Urinary bladder (tissue), 3 donors: ENCODE measurements at regions not wholly inside any gene's neighbourhood (a gene's known extent, or its start where the extent isn't known, plus 50 kb on each side); places are given as distances from the start of the nearest gene placed in this dataset.

Experiments
- DNase-seq: peaks from one replicate; pipeline ENCODE4 v3.0.0-alpha.2; 2015; ENCODE audit errors: extremely low spot score
- H3K27ac ChIP-seq: one replicate; pipeline ENCODE4 v1.5.1; 2013; ENCODE audit warnings: low read depth, mild to moderate bottlenecking, moderate library complexity
- H3K36me3 ChIP-seq: one replicate; pipeline ENCODE4 v1.6.1; 2013; ENCODE audit warnings: mild to moderate bottlenecking, moderate library complexity; ENCODE audit not compliant: insufficient read depth
- H3K4me1 ChIP-seq: one replicate; pipeline ENCODE4 v1.6.1; 2013; ENCODE audit warnings: mild to moderate bottlenecking, moderate library complexity; ENCODE audit not compliant: insufficient read depth
- H3K4me3 ChIP-seq: one replicate; pipeline ENCODE4 v1.5.1; 2013; ENCODE audit warnings: low read depth, low read length
- WGBS: extraction: QIAGEN DNeasy Blood & Tissue Kit; methylation state at CpG from one replicate; pipeline ENCODE4 v1.1.7; 2013; 5-methylcytosine and 5-hydroxymethylcytosine counted together
- donor health status: healthy with polysubstance abuse.
- donor health status: healthy.

DNA sequence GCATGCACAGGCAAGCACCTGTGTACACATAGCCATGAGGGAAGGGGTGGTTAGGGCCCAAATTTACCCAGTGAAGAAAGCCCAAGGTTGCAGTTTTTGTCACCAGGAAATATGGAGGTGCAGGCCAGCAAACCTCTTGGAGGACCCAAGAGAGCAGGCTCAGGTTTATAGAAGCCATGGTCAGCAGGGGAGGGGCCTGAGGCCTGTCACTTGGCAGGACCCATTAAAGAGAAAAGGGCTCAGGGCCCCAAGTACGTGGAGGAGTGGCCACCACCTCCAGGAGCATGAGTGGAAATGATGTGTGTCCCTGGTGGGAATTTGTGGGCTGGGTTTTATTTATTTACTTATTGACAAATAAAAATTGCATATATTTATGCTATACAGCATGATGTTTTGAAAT lies 192.9 kb downstream of the HAUS1 start:
- Histone ChIP-seq H3K4me1 (no peaks in the 10 kb centered on the region), H3K36me3 (no peaks in the 10 kb centered on the region), H3K27ac (no peak overlapping the region), H3K4me3 (no peak overlapping the region)
- 62% methylated on average over 1 of the region's 1 CpG for WGBS
- no peak for DNase-seq

DNA sequence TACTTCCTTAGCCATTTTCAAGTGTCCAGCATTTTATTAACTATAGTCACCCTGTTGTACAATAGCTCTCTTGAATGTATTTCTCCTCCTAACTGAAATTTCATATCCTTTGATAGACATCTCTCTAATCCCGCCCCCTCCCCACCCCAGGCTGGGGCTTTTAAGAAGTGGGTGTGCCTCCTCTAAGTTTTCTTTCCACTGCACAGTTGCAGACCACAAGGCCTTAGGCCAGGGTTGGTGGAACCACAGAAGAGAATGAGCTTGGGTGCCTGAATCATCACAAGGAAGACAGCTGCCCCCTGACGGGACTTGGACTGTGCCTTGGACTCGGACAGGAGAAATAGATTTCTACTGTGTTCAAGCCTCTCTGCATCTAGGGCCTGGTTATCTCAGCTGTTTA lies 193.4 kb downstream of the HAUS1 start:
- no peaks in the 10 kb centered on the region for H3K36me3 ChIP-seq
- 83% methylated on average over 3 of the region's 3 CpGs for WGBS
- no peak for DNase-seq
- no peak overlapping the region for H3K4me3 ChIP-seq
- H3K4me1 ChIP-seq: no peaks in the 10 kb centered on the region
- no peak overlapping the region for H3K27ac ChIP-seq

DNA sequence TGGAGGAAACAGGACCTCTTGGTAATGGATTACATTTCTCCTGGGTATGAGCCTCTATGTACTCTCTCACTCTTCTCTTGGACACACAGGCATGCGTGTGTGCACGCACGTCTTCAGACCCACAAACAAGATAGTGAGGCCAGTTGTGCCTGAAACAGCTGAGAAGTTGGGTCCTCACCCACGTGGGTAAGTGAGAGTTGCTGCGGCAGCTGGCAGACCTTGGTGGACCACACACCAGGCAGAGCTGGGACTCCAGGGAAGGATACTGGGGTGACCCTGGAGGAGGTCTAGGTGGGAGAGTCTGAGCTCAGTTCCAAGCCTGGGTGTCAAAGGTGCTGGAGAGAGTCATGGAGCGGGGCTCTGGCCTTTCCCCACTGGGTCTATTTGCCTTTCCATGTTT lies 194.3 kb downstream of the HAUS1 start:
- Histone ChIP-seq H3K4me1 (no peaks in the 10 kb centered on the region), H3K27ac (no peak overlapping the region), H3K36me3 (no peaks in the 10 kb centered on the region), H3K4me3 (no peak overlapping the region)
- 91% methylated on average over 6 of the region's 6 CpGs for WGBS
- DNase-seq: no peak

DNA sequence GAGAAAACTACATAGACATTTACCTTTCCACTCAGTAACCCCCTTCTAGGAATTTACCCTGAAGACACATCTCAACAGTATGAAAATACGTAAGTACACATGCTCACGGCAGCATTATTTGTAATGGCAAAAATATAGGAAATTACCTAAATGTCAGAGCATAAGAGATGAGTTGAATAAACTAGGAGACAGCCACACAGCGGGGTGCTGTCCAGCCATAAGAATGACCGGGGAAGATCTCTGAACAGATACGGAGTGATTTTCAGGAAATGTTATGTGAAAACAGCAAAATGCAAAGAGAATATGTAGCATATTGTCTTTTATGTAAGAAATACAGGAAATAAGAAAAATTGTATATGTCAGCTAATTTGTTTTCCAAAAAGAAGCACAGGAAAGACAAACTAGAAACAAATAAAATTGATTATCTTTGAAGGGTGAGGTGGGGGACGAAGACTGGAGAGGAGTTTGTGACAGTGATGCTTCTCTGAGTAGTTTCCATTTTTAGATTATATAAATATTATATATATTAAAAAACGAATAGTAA lies 195.4 kb downstream of the HAUS1 start:
- DNase-seq: no peak
- H3K27ac ChIP-seq: no peak overlapping the region
- no peaks in the 10 kb centered on the region for H3K36me3 ChIP-seq
- no peak overlapping the region for H3K4me3 ChIP-seq
- 74% methylated on average over 7 of the region's 7 CpGs for WGBS
- no peaks in the 10 kb centered on the region for H3K4me1 ChIP-seq

DNA sequence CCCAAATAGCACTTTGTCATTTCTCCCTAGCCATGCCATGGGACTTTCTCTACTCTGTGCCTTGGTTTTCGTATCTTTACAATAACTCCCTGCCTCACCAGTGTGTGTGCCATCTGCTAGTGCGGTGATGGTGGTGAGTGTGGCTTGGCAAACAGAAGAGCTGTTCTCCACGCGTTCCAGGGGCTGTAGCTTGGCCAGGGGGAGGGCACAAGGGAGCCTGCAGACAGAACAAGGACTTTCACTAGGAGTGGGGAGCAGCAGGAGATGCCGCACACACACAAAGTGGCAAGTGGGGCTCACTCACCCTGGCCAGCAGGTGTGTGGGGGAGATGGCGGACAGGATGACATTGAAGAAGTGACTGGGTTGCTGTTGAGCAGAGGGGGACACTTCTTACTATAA lies 196.9 kb downstream of the HAUS1 start:
- H3K27ac ChIP-seq: no peak overlapping the region
- no peaks in the 10 kb centered on the region for H3K36me3 ChIP-seq
- 65% methylated on average over 6 of the region's 6 CpGs for WGBS
- no peaks in the 10 kb centered on the region for H3K4me1 ChIP-seq
- no peak for DNase-seq
- no peak overlapping the region for H3K4me3 ChIP-seq

DNA sequence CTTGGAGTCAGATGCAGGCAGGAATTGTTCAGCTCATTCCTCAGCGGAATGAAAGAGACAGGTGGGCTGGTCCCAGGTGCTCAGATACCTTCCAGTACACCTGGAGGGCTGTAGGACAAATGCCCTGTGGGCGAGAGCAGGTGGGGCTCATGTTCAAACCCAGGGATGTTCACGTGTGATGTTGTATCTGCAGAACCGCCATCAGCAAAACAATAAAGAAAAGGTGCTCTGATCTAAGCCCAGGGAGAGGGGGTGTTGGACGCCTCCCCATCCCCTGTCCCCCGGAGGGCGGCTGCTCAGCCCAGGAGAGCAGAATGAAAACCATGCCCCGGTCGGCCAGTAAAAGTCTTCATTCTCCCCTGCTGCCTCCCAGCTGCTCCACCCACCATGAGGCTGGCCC lies 197.4 kb downstream of the HAUS1 start:
- 73% methylated on average over 9 of the region's 9 CpGs for WGBS
- DNase-seq: no peak
- Histone ChIP-seq H3K4me3 (no peak overlapping the region), H3K27ac (no peak overlapping the region), H3K36me3 (no peaks in the 10 kb centered on the region), H3K4me1 (no peaks in the 10 kb centered on the region)

DNA sequence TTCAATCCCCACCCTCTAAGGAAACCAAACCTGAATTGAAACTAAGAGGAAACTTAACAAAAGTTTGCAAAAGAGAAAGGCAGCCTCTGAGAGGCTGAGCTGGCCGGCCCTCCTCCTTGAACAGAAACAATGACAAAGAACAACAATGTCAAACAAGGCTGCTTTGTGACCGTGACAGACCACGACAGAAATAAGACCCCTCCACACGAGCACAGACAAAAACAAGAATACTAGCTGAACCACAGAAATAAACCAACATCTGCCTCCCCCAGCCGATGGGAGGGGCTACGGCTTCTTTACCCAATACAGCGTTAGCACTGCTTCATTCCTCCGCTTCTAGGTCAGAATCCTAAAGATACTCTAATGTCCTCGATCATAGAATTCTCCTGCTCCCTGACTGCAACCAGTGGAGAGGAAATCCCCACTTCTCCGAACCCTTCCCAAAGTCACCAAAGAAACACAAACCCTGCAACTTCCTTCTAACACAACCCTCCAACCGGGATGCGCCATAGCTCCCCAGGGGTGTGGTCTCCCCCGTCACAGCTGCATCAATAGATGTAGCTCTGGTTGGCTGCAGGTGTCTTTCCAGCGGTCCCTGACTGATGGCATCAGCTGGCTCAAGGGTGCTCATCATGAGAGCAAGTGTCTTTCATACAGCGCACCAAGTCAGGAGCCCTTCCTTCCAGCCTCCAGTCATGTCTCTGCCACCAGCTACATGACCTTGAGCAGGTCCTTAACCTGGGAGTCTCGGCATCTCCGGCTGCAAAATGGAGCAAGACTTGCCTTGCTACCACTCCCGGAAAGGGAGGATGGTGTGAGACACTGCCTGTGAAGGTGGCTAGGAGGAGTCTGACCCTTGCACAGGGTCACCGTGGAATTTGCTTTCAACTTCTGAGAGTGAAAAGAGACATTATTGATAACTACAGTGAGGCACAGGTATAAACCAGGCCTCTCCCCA lies 198.6 kb downstream of the HAUS1 start:
- 73% methylated on average over 19 of the region's 19 CpGs for WGBS
- DNase-seq: no peak
- no peak overlapping the region for H3K27ac ChIP-seq
- no peaks in the 10 kb centered on the region for H3K36me3 ChIP-seq
- no peak overlapping the region for H3K4me3 ChIP-seq
- H3K4me1 ChIP-seq: no peaks in the 10 kb centered on the region

DNA sequence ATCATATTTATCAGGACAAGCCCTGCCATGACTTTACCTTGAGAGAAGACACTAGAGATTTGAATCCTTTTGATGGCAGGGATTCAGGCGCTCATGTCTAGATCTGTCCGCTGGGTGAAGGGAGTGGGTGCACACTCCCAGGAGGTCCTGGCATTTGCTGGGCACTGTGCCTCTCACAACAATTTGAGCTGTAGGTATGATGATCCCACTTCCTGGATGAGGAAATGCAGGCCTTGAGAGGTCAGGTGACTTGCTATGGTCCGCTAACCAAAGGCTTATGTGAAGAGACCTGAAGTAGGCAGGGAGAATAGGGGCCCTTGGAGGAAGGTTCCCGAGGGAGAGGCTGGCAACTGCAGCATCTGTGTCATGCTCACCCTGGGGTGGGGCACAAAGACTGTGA lies 206.1 kb downstream of the HAUS1 start:
- Histone ChIP-seq H3K27ac (no peak overlapping the region), H3K36me3 (no peaks in the 10 kb centered on the region), H3K4me1 (no peaks in the 10 kb centered on the region), H3K4me3 (no peak overlapping the region)
- 87% methylated on average over 4 of the region's 4 CpGs for WGBS
- DNase-seq: no peak

DNA sequence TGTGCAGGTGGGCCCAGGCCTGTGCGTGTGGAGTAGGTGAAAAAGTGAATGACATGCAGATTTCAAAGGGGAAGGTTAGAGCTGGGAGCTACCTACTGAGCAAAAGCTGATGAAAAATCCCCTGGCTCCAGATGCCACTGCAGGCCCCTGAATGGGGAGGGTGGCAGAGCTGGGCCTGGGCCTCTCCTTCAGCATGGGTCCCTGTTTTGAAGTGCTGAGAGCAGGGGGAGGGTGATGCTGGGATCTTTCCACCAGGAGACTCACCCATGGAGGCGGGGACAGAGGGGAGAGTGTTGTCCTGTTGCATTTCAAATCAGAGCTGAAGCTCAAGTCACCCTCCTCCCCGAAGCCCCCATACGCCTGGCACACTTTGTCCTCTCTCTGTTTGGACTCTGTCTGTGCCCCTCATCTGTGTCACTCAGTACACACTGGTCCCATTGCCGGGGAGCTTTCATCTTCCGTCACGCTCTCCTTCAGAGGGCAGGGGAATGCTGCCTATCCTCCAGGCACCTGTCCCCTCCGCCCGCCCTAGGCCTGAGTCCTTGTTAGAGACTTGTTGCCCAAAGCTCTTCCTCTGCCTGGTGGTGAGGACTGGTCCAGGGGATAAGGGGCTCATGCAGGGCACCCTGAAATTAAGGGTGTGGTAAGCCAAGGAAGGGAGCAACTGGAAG lies 206.6 kb downstream of the HAUS1 start:
- DNase-seq: no peak
- Histone ChIP-seq H3K4me3 (no peak overlapping the region), H3K27ac (no peak overlapping the region), H3K36me3 (no peaks in the 10 kb centered on the region), H3K4me1 (no peaks in the 10 kb centered on the region)
- WGBS: 88% methylated on average over 9 of the region's 9 CpGs

DNA sequence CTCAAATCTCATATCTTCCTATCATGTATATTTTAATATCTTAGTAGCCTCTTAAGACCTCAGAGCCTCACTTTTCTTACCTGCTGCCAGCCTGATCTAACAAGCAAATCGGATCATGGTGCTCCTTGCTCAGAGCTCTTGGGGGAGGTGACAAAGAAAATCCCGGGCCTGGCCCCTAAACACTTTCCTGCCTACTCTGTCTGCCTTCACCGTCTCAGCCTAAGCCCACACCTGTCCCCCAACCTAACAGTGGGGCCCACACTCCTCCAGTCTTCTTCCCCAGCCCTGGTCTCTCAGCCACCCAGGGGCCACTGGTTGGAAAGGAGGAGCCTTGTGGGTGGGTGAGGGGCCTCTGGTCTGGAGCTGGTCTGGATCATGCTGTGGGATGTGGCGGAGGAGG lies 207.3 kb downstream of the HAUS1 start:
- no peak overlapping the region for H3K27ac ChIP-seq
- no peaks in the 10 kb centered on the region for H3K36me3 ChIP-seq
- DNase-seq: no peak
- H3K4me1 ChIP-seq: no peaks in the 10 kb centered on the region
- no peak overlapping the region for H3K4me3 ChIP-seq
- 74% methylated on average over 4 of the region's 4 CpGs for WGBS

DNA sequence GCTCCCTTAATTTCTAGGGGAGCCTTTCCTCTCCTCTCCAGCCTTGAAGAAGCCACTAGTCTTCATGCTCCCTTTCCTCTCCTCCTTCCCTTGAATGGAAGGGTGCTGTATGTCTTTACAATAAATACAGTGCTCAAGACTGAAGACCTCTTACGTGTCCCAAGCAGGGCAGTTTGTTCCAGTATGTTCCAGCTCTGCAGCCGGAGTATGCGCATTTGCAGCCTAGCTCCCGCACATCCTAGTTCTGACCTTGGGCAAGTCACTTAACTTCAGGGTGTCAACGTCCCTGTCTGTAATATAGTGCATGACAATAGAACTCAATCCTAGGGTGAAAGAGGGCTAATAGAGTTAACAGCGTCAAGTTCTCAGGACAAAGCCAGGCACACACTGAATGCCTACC lies 208.0 kb downstream of the HAUS1 start:
- no peaks in the 10 kb centered on the region for H3K36me3 ChIP-seq
- H3K4me3 ChIP-seq: no peak overlapping the region
- DNase-seq: no peak
- 75% methylated on average over 6 of the region's 6 CpGs for WGBS
- H3K27ac ChIP-seq: no peak overlapping the region
- no peaks in the 10 kb centered on the region for H3K4me1 ChIP-seq

DNA sequence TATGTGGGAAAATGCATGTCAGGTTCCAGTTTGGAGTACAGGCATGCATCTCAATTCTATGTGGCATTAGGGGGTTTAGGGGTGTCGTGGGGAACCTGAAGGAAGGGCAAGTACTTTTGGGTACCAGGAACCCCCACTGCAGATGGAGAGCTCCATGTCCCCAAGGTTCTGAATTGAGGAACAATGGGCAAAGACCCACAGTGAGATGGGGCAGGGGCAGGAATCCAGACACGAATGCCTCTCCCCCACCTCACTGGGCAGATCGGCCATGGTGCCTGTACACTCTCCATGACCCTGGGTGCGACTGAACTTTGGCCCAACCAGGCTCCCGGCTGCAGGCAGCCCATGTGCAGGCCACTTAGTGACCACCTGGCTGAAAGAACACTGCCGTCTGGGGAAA lies 209.3 kb downstream of the HAUS1 start:
- WGBS: 89% methylated on average over 6 of the region's 6 CpGs
- no peaks in the 10 kb centered on the region for H3K36me3 ChIP-seq
- H3K27ac ChIP-seq: no peak overlapping the region
- no peaks in the 10 kb centered on the region for H3K4me1 ChIP-seq
- no peak overlapping the region for H3K4me3 ChIP-seq
- no peak for DNase-seq

DNA sequence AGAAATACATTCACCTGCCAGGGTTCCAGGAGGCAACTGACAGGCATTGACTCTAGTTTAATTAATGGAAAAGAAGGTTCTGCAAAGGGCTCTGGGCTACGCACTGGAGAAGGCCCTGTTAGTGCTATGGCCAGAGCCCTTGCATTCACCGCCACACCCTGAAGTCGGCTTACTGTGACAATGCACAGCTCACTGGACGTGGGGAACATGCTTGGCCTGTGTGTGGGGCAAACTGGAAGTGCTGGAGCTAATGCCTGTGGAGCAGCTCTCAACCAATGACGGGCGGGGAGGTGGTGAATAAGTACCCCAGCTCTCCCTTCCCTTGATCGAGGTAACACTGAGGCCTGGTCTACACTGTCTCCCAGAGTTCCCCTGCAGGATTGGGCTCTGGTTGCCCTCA lies 209.8 kb downstream of the HAUS1 start:
- Histone ChIP-seq H3K36me3 (no peaks in the 10 kb centered on the region), H3K4me3 (no peak overlapping the region), H3K4me1 (no peaks in the 10 kb centered on the region), H3K27ac (no peak overlapping the region)
- 94% methylated on average over 7 of the region's 7 CpGs for WGBS
- no peak for DNase-seq

DNA sequence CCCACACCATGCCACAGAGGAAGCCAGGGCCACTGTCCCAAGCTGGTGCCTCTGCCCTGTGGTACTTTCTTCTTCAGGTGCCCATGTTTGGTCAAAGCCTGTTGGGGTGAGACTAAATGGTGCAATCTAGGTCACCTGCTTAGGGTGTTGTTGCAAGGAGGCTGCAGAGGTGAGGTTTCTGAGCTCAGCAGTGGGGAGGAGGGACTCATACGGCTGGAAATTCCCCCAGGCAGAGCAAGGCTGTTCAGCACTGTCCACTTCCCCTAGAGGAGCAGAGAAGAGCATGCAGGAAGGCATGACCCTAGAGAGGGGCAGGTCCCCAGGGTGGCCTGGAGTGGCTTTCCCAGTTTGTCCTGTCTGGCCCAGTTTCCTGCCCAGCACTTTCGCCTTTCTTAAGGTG lies 211.0 kb downstream of the HAUS1 start:
- 81% methylated on average over 2 of the region's 2 CpGs for WGBS
- no peaks in the 10 kb centered on the region for H3K4me1 ChIP-seq
- no peaks in the 10 kb centered on the region for H3K36me3 ChIP-seq
- no peak overlapping the region for H3K4me3 ChIP-seq
- DNase-seq: no peak
- H3K27ac ChIP-seq: no peak overlapping the region
